Suppressor macrophage treated with lipopolysaccharide for 4 hours (primary cell): ENCODE measurements at regions not wholly inside any gene's neighbourhood (a gene's known extent, or its start where the extent isn't known, plus 50 kb on each side); places are given as distances from the start of the nearest gene placed in this dataset.
A peak's percentile ranks its signal among the peaks of the same experiment; 100 is the strongest.

ENCODE experiments used
- DNase-seq: peaks from one replicate; pipeline ENCODE4 v3.0.0-alpha.2; 2020

DNA sequence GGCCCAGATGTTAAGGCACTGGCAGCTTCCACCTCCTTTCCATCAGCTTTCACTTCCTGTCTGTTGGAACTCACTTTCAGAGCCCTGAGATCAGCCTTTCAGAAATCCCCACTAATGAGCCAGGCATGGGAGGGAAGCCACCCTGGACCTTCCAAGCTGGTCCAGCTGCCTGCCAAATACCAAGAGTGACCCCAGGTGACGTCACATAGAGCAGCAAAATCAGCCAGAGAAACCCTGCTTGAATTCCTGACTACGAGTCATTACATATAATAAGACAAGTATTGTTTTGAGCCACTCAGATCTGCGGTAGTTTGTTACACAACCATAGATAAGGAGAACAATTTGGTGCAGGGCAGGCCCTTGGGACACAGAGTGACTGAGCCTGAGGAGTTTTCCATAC is 556.0 kb upstream of the JAG1 start:
- DNase-seq = peak; percentile 51

GRCh38 chr20:11230999-11231398 is 557.2 kb upstream of the JAG1 start:
- no peak for DNase-seq

DNA sequence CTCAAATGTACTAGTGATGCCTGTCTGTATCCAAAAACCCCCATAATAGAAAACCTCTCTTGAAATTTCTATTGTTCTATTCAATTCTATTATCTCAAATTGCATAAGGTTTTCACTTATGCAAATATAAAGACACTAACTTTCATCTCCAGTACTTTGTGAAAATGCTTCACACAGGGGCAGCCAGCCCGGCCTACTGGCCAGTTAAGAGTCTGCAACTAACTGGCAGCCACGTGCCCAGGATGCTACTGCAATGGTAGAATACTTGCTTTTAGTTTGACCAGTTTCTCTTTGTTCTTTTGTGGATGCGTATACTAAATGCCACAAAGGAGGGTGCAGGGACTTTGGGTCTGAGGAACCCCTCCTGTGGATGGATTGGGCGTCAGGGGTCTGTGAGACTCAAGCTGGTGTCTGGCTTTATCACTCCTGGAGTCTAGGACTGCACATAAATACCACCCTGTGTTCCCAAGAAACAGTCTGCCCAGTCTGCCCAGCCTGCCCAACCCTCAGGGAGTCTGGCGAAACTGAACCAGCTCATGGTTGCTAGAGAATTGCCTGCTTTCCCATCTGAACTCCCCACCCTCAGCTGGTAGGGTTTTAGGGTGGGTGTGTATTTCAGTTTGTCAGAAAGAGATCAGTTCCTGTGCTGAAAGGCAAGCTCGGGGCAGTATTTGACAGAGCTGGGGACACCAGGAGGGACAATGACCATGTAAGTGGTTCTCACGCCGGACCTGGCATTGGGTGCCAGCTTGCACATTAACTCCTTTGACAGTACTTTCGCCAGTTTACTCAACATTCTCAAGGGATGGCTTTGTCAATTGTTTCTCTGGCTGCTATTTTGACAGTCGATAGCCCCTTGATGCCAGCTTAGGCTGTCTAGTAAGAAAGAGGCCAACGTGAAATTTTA is 558.2 kb upstream of the JAG1 start:
- no peak for DNase-seq

GRCh38 chr20:11232896-11233295 is 559.1 kb upstream of the JAG1 start:
- DNase-seq = no peak

DNA sequence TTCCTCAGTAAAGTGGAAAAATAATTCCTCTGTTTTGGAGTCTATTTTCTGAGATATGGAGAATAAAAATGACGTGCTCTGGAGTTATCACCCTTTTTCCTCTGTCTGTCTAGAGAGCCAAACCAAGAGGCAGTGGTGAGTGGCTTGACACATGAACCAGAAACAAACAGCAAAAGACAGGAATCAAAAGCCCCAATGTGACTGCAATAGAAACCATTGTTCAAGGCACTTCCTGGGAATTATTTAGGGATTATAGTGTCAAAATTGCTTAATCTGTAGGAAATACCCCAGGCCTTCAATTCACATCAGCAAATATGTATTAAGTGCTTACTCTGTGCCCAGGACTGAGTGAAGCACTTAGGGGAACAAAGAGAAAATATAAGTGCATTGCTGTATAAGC is 560.4 kb upstream of the JAG1 start:
- DNase-seq = no peak

DNA sequence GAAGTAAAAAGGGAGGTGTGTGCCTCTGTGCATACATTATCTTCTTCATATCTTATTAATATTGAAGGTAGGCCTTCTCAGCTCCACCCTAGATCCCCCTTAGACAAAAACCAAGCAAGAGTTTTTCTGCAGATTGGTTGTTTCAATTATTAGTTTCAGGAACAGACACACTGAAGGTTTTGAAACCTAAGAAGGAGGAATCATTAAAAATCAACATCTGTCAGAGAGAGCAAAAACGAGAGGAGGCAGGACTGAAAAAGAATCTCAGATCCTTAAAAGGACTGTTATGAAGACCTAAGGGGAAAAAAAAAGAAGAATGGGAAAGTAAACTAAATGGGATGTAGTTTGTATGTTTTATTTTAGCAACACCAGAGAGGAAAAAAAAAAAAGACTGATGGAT is 560.8 kb upstream of the JAG1 start:
- DNase-seq = no peak

- no peak for DNase-seq
These were observed 561.3 kb upstream of the JAG1 start for GRCh38 chr20:11235058-11235457.

GRCh38 chr20:11242320-11242719 is 568.5 kb upstream of the JAG1 start:
- no peak for DNase-seq

DNA sequence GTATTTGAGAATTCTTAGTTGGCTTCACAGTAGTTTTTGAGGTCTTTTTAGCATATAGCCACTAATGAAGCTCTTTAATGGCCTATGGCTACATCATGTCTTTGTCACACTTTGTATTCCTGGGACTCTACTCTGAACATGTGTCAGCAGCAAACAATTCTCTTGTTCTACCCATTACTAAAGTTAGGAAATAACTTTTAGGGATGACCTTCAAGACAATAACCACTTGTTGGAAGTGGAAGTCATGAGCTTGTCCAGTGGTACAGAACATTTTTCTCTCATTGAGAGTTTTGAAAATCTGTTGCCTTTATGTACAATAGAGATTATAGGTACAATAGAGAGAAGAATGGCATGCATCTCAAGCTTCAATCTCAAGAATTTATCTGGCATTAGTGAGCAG is 571.6 kb upstream of the JAG1 start:
- no peak for DNase-seq

GRCh38 chr20:11246251-11246775 is 572.5 kb upstream of the JAG1 start:
- DNase-seq = no peak

- no peak for DNase-seq
These were observed 573.5 kb upstream of the JAG1 start for GRCh38 chr20:11247046-11248010.

- no peak for DNase-seq
These were observed 574.2 kb upstream of the JAG1 start for GRCh38 chr20:11248011-11248409.

GRCh38 chr20:11248687-11249638 is 575.2 kb upstream of the JAG1 start:
- no peak for DNase-seq

GRCh38 chr20:11249683-11250082 is 575.9 kb upstream of the JAG1 start:
- DNase-seq = no peak

DNA sequence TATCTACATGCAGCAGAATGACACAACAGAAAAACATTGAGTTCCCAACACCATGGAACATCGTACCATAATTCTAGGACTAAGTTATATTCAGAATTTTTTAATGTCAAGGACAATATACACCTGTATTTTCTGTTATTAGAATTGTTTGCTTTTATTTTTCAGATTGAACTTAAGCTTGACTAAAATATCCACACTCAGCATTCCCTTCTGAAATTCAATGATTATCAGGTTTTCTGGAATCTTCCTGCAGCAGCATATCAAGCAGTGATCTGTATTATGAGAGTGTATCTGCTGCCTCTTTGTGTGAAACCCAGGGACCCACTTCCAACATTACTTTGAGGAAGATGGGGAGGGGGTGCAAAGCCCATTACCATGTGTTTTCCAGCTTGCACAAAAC is 578.6 kb upstream of the JAG1 start:
- no peak for DNase-seq

GRCh38 chr20:11255455-11255854 is 581.7 kb upstream of the JAG1 start:
- DNase-seq = no peak

- no peak for DNase-seq
These were observed 582.1 kb upstream of the JAG1 start for GRCh38 chr20:11255860-11256259.

GRCh38 chr20:11260611-11261010 is 586.8 kb upstream of the JAG1 start:
- no peak for DNase-seq

DNA sequence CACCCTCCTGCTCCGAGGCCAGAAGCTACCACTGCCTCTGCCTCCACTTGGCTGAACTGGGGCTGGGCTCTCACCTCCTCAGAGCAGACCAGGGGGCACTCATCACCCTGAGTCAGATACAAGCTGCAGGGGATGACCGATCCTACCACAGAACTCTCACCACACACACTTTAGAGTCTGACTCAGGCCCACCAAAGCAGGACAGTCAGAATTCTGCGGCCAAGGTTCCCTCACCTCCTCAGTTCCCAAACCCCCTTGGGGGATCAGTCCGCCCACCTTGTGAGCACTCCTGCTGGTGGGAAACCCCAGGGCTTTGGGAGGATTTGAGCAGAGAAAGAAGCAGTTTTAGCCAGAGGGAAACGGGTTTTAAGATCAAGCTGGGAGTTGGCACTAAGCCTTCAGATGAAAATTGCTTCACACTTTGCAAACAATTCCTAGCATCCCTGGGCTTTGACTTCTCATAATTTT is 587.8 kb upstream of the JAG1 start:
- no peak for DNase-seq

GRCh38 chr20:11266571-11266970 is 592.8 kb upstream of the JAG1 start:
- no peak for DNase-seq

DNA sequence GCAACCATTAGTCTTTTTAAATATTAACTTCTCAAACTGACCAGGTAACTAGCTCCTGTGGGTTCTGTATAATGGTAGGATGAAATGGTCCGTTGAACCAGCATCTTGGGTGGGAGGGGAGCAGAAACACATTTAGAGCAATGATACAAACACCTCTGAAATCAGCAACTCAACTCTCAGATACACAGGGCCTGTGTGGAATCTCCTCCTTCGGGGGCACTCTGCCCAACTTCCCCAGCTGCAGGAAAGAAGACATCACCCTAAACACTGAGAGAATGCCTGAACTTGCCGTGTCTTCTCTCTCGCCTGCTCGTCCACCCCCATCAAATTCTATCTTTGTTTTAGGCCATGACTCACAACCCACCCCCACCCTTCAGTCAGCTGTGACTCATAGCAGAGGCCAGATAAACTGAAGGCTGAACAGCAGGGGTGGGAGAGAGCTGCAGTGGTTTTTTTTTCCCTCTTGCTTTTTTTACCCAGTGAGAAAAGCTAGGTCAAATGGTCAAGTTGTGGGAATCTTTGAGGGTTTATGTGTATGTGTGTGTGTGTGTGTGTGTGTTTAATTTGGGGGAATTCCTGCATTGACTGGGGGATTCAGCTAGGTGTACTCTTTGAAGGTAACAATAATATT is 593.4 kb upstream of the JAG1 start:
- DNase-seq = peak; percentile 66
